ENCODE measurements at regions not wholly inside any gene's neighbourhood (a gene's known extent, or its start where the extent isn't known, plus 50 kb on each side); places are given as distances from the start of the nearest gene placed in this dataset.

GRCh38 chr18:22783245-22783644, 149.9 kb upstream of the RBBP8 start:
- DNase-seq = no peak
- Histone ChIP-seq H3K9me3 (replicated peaks in 1 of 3) (peaks cover 0 to 4% (median 0%) of the 10 kb centered on the region in 3 donors), H3K27me3 (no peaks in the 10 kb centered on the region), H3K27ac (no peak overlapping the region), H3K4me3 (no peak overlapping the region), H3K4me1 (replicated peaks in 1 of 2) (no peaks in the 10 kb centered on the region), H3K36me3 (replicated peaks in 1 of 2) (no peaks in the 10 kb centered on the region)
- WGBS, 4 donors = 95 to 97% (median 96%) methylated on average over 3 of the region's 3 CpGs
- TF ChIP-seq POLR2A (IDR thresholded peaks at IDR 0.05) = no peak
- TF ChIP-seq, protein P1, sequence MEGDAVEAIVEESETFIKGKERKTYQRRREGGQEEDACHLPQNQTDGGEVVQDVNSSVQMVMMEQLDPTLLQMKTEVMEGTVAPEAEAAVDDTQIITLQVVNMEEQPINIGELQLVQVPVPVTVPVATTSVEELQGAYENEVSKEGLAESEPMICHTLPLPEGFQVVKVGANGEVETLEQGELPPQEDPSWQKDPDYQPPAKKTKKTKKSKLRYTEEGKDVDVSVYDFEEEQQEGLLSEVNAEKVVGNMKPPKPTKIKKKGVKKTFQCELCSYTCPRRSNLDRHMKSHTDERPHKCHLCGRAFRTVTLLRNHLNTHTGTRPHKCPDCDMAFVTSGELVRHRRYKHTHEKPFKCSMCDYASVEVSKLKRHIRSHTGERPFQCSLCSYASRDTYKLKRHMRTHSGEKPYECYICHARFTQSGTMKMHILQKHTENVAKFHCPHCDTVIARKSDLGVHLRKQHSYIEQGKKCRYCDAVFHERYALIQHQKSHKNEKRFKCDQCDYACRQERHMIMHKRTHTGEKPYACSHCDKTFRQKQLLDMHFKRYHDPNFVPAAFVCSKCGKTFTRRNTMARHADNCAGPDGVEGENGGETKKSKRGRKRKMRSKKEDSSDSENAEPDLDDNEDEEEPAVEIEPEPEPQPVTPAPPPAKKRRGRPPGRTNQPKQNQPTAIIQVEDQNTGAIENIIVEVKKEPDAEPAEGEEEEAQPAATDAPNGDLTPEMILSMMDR (IDR thresholded peaks at IDR 0.05) = no peak
- intact Hi-C loops (cut with DNase I) = no loop called here

DNA sequence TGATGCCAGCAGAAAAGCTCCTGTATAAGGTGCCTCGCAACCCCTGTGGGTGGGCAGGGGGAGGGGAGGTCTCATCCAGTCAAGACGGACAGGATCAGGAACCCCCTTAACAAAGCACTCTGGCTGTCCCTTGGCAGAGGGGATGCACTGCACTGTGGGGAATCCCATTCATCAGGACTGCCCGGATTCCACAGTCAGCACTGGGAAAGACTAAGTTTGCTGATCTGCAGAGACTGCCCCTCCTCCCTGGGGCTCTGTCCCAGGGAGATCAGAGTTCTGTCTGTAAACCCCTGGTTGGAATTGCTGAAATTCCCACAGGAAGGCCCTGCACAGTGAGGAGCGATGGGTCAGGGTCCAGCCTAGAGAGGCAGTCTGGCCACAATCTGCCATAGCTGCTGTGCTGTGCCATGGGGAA, 149.5 kb upstream of the RBBP8 start:
- Histone ChIP-seq H3K27me3 (no peaks in the 10 kb centered on the region), H3K4me3 (no peak overlapping the region), H3K27ac (no peak overlapping the region), H3K9me3 (replicated peaks in 1 of 3) (peaks cover 0 to 4% (median 0%) of the 10 kb centered on the region in 3 donors), H3K4me1 (replicated peaks in 1 of 2) (no peaks in the 10 kb centered on the region), H3K36me3 (replicated peaks in 1 of 2) (no peaks in the 10 kb centered on the region)
- intact Hi-C loops (cut with DNase I) = no loop called here
- TF ChIP-seq POLR2A (IDR thresholded peaks at IDR 0.05) = no peak
- TF ChIP-seq, protein P1 (IDR thresholded peaks at IDR 0.05) = no peak
- 67 to 82% (median 76%) methylated on average over 3 to 4 of the region's 4 CpGs for WGBS, 4 donors
- DNase-seq = no peak

- no peak overlapping the region for H3K27ac ChIP-seq
- WGBS, 4 donors = 87 to 99% (median 93%) methylated on average over 2 of the region's 2 CpGs
- no peaks in the 10 kb centered on the region for H3K4me1 ChIP-seq (replicated peaks in 1 of 2)
- DNase-seq = no peak
- no peaks in the 10 kb centered on the region for H3K27me3 ChIP-seq
- H3K36me3 ChIP-seq (replicated peaks in 1 of 2) = no peaks in the 10 kb centered on the region
- no peaks in the 10 kb centered on the region for H3K9me3 ChIP-seq (replicated peaks in 1 of 3)
- no peak overlapping the region for H3K4me3 ChIP-seq
- no peak for TF ChIP-seq POLR2A (IDR thresholded peaks at IDR 0.05)
- TF ChIP-seq, protein P1 (IDR thresholded peaks at IDR 0.05) = no peak
- intact Hi-C loops (cut with DNase I) = no loop called here
Observed at GRCh38 chr18:22789052-22789451, 144.1 kb upstream of the RBBP8 start.

- Histone ChIP-seq H3K27ac (no peak overlapping the region), H3K4me1 (replicated peaks in 1 of 2) (no peaks in the 10 kb centered on the region), H3K27me3 (no peaks in the 10 kb centered on the region), H3K4me3 (no peak overlapping the region), H3K36me3 (replicated peaks in 1 of 2) (no peaks in the 10 kb centered on the region), H3K9me3 (replicated peaks in 1 of 3) (no peaks in the 10 kb centered on the region)
- no peak for TF ChIP-seq POLR2A (IDR thresholded peaks at IDR 0.05)
- TF ChIP-seq, protein P1 (IDR thresholded peaks at IDR 0.05) = no peak
- WGBS, 4 donors = 83 to 89% (median 86%) methylated on average over 5 of the region's 5 CpGs
- DNase-seq = no peak
- intact Hi-C loops (cut with DNase I) = no loop called here
Observed at GRCh38 chr18:22789600-22789999, 143.5 kb upstream of the RBBP8 start.

All from adrenal gland (tissue), 9 donors.